Type B pancreatic cell (in vitro differentiated cells): ENCODE measurements at regions not wholly inside any gene's neighbourhood (a gene's known extent, or its start where the extent isn't known, plus 50 kb on each side); places are given as distances from the start of the nearest gene placed in this dataset.

Experiments
- DNase-seq: peaks from one replicate; pipeline ENCODE4 v3.0.0; 2021; ENCODE audit warnings: mixed read lengths; ENCODE audit not compliant: unreplicated experiment; ENCODE audit errors: extremely low spot score
- H3K27ac Mint-ChIP-seq: 2 replicates; pipeline ENCODE4 v1.8.0; 2021; ENCODE audit warnings: mild to moderate bottlenecking, mixed read lengths
- H3K27me3 Mint-ChIP-seq: 2 replicates; pipeline ENCODE4 v1.8.0; 2021; ENCODE audit warnings: mixed read lengths
- H3K36me3 Mint-ChIP-seq: 2 replicates; pipeline ENCODE4 v1.8.0; 2021; ENCODE audit warnings: mixed read lengths
- H3K4me1 Mint-ChIP-seq: one replicate; pipeline ENCODE4 v1.8.0; 2021; ENCODE audit warnings: mixed read lengths; ENCODE audit not compliant: unreplicated experiment
- H3K4me3 Mint-ChIP-seq: 2 replicates; pipeline ENCODE4 v1.8.0; 2021; ENCODE audit warnings: mild to moderate bottlenecking, mixed read lengths
- H3K9me3 Mint-ChIP-seq: 2 replicates; pipeline ENCODE4 v1.8.0; 2021; ENCODE audit warnings: mixed read lengths
- CTCF ChIP-seq: fragments of 200-600 bp; sonication (generic); conservative IDR thresholded peaks from 2 replicates; pipeline ENCODE4 v1.5.0; 2021; ENCODE audit warnings: antibody characterized with exemption, mild to moderate bottlenecking

DNA sequence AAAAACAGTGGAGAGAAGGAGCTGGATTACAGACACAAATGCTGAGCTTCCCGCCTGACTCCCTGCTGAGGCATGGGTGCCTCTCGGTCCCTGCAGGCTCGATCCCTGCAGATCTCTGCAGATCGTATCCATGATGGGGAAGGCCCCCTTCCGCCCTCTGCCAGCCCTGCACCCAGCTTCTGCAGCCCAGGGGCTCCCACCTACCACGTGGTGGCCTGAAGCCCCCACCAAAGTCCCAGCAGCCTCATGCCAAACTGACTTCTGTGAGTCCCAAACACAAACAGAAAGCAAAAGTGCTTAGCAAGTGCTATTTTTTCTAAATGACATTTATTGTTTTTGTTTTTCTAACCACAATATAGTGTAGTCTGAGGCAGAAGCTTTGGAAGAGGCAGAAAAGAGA lies 127.1 kb upstream of the CHST15 start:
- no peaks in the 10 kb centered on the region for H3K36me3 Mint-ChIP-seq
- TF ChIP-seq CTCF: no peak
- peaks cover 14% of the 10 kb centered on the region for H3K27me3 Mint-ChIP-seq
- no peak overlapping the region for H3K4me3 Mint-ChIP-seq
- H3K9me3 Mint-ChIP-seq: no peaks in the 10 kb centered on the region
- peaks cover 23% of the 10 kb centered on the region for H3K4me1 Mint-ChIP-seq
- no peak overlapping the region for H3K27ac Mint-ChIP-seq
- DNase-seq: no peak

- H3K4me1 Mint-ChIP-seq: peaks cover 24% of the 10 kb centered on the region
- no peaks in the 10 kb centered on the region for H3K36me3 Mint-ChIP-seq
- no peak overlapping the region for H3K4me3 Mint-ChIP-seq
- no peak for DNase-seq
- H3K27ac Mint-ChIP-seq: no peak overlapping the region
- H3K9me3 Mint-ChIP-seq: no peaks in the 10 kb centered on the region
- H3K27me3 Mint-ChIP-seq: peaks cover 17% of the 10 kb centered on the region
- no peak for TF ChIP-seq CTCF
Observed at GRCh38 chr10:124219655-124220054, 126.3 kb upstream of the CHST15 start.

DNA sequence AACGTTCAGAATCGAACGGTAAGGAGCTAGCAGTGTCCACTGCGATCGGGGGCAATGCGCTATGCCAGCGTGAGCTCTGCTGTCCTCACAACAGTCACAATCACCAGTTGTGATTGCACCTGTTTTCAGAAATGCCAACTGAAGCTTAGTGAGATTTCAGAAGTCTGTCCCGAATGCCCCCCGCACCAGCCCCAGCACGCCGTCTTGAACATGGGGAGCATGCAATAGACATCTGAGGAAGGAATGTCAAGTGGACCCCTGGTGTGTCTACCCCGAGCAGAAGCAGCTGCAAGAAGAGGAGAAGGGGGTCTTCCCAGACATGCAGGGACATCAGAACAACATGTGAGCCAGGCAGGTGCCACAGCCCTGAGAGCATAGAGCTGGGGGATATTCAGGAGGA lies 125.7 kb upstream of the CHST15 start:
- Mint-ChIP-seq H3K27me3 (peaks cover 15% of the 10 kb centered on the region), H3K27ac (no peak overlapping the region), H3K9me3 (no peaks in the 10 kb centered on the region), H3K4me1 (peaks cover 30% of the 10 kb centered on the region), H3K36me3 (no peaks in the 10 kb centered on the region), H3K4me3 (no peak overlapping the region)
- no peak for DNase-seq
- TF ChIP-seq CTCF: no peak

GRCh38 chr10:124217906-124218804 lies 124.8 kb upstream of the CHST15 start:
- no peaks in the 10 kb centered on the region for H3K36me3 Mint-ChIP-seq
- no peak overlapping the region for H3K4me3 Mint-ChIP-seq
- peaks cover 34% of the 10 kb centered on the region for H3K4me1 Mint-ChIP-seq
- no peaks in the 10 kb centered on the region for H3K9me3 Mint-ChIP-seq
- H3K27ac Mint-ChIP-seq: no peak overlapping the region
- no peak for DNase-seq
- TF ChIP-seq CTCF: no peak
- H3K27me3 Mint-ChIP-seq: peaks cover 14% of the 10 kb centered on the region

DNA sequence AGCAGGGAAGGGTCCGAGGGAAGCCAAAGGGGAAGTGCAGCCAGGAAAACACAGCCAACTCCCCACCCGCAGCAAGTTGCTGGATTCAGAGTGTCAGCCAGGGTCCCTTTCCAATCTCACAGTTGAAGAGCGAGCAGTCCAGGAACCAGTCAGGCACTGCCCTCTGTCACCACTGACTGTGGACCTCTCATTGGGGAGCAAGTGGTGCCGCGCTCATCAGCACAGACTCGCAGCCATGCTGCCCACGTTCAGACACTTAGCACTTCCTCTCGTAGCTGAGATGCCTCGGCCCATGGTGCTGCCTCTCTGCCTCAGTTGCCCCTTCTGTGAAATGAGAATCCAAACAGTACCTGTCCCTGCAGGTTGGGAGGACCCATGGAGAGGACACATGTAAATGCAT lies 123.6 kb upstream of the CHST15 start:
- peaks cover 26% of the 10 kb centered on the region for H3K4me1 Mint-ChIP-seq
- H3K9me3 Mint-ChIP-seq: no peaks in the 10 kb centered on the region
- no peaks in the 10 kb centered on the region for H3K36me3 Mint-ChIP-seq
- no peak overlapping the region for H3K4me3 Mint-ChIP-seq
- no peak overlapping the region for H3K27ac Mint-ChIP-seq
- no peak for TF ChIP-seq CTCF
- DNase-seq: no peak
- peaks cover 13% of the 10 kb centered on the region for H3K27me3 Mint-ChIP-seq
